Activated CD8-positive, alpha-beta memory T cell treated with anti-CD3 and anti-CD28 coated beads, Interleukin-2, amount 50 U/mL, for 48 hours (primary cell): ENCODE measurements at regions not wholly inside any gene's neighbourhood (a gene's known extent, or its start where the extent isn't known, plus 50 kb on each side); places are given as distances from the start of the nearest gene placed in this dataset.
"Not testable (repeated sequence)": the region's sequence is repeated elsewhere in the genome, so short reads cannot be mapped to it uniquely, and the experiment has no call there.

Source experiments
- DNase-seq: peaks from one replicate; pipeline ENCODE4 v3.0.0-alpha.2; 2020

- no peak for DNase-seq
These were observed 1832.9 kb upstream of the LRRTM1 start for GRCh38 chr2:82137441-82137840.

GRCh38 chr2:82128051-82128450 lies 1823.5 kb upstream of the LRRTM1 start:
- no peak for DNase-seq

DNA sequence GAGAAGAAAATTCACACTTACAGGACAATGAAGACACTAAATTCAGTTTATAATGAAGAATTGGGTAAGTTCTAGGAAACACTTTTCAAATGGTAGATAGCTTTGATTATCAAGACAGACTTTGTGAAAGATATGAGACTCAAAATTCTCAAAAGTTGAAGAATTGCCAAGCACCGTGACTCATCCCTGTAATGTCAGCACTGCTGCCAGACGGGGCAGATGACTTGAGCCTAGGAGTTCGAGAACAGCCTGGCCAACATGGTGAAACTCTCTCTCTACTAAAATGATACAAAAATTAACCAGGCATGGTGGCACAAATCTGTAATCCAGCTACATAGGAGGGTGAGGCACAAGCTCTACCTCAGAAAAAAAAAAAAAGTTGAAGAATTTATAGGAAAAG lies 1820.1 kb upstream of the LRRTM1 start:
- no peak for DNase-seq

GRCh38 chr2:82120654-82121053 lies 1816.1 kb upstream of the LRRTM1 start:
- DNase-seq: no peak

- DNase-seq: no peak
These were observed 1815.6 kb upstream of the LRRTM1 start for GRCh38 chr2:82120115-82120514.

- DNase-seq: no peak
These were observed 1804.9 kb upstream of the LRRTM1 start for GRCh38 chr2:82109418-82109817.

DNA sequence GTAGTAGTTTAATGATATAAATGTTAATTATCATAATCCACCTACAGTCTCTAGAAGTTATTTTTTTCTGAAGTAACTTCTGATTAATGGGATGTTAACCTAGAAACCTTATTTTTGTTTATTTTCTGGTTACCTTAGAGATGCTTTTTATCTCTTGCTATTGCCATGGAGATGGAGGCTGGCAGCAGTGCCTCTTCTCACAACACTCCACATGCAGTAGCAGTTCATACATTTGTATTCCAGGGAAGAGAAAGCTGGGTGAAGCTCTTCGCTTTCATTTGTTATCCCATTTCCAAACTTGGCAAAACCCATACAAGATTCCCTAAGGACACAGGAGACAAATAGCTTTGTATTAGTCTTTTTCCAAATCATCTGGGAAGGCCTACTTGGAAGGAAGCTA lies 1794.1 kb upstream of the LRRTM1 start:
- DNase-seq: no peak

DNA sequence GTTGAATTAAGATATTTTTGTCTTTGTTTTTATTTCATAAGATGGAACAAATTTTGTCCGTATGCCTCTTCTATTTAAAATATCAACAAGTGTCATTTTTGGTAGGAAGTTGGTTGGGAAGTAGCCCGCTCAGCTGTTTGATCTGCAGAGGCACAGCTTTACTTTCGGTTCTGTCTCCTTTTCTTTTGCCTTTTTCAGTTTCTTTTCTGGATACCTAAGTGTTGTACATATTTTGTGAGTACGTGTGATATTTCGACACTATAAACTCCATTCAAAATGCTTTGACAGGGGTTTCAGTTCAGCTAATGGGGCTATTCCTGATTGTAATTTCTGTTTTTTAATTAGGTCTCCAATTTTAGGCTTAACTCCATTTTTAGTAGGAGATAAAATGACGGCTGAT lies 1785.0 kb upstream of the LRRTM1 start:
- DNase-seq: no peak

DNA sequence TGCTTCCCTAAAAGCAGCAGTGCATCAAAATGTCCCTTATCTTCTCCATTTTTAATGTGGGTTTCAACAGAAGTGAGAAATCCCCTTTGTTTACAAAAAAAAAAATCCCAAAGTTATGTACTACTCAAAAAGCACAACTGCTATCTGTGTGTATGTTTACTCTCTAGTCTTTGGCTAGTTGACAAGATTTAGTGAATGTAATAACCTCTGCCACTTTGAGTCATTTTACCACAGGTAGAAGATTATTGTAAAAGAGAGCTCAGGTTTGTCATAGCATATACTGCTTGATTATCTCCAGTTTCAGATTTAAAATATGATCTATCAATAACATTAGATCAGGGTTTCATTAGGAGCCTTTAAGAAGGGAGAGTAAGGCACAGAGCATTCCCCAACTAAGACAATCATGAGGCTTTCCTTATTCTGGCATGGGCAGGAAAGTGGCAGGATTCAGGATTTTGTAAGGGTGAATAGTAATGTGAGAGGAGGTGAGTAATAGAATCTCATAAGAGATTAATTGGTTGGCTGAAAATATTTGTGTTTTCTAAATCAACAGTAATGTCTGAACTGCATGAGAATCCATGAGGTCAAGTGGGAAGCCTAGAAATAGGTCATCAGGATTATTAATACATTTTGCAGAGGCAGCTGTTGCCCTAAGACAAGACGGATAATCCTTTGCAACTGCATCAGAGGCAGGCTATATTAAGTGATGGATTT lies 1780.3 kb upstream of the LRRTM1 start:
- DNase-seq: no peak

DNA sequence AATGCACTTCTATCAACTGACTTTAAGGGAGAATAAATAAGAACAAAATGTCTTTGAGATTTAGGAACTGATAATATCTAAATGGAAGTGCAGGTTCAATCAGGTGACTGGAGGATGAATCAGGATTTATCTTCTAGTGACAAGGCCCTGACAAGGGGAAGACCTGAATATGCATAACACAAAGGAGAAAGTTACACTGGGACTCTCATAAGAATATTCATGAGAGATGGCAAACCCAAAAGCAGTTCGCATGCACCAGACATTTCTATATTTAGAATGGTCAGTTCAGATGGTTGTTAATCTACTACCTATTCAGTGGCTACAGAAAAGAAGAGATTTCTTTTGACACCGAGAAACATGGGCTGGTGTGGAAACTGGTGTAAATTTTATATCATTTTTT lies 1771.3 kb upstream of the LRRTM1 start:
- no peak for DNase-seq

GRCh38 chr2:82062463-82062862 lies 1757.9 kb upstream of the LRRTM1 start:
- DNase-seq: no peak

DNA sequence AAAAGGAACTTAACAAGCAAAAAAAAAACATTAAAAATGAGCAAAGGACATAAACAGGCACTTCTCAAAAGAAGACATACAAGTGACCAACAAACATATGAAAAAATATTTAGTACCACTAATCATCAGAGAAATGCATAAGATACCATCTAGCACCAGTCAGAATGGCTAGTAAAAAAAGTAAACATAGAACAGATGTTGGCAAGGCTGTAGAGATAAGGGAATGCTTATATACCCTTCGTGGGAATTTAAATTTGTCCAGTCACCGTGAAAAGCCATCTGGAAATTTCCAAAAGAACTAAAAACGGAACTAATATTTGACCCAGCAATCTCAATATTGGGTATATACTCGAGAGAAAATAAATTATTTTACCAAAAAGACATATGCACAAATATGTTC lies 1751.3 kb upstream of the LRRTM1 start:
- no peak for DNase-seq

GRCh38 chr2:82043867-82044266 lies 1739.3 kb upstream of the LRRTM1 start:
- no peak for DNase-seq

GRCh38 chr2:82027921-82028615 lies 1723.5 kb upstream of the LRRTM1 start:
- no peak for DNase-seq

- DNase-seq: no peak
These were observed 1719.2 kb upstream of the LRRTM1 start for GRCh38 chr2:82023710-82024109.

- no peak for DNase-seq
These were observed 1709.1 kb upstream of the LRRTM1 start for GRCh38 chr2:82013641-82014040.

- no peak for DNase-seq
These were observed 1702.6 kb upstream of the LRRTM1 start for GRCh38 chr2:82007071-82007664.

DNA sequence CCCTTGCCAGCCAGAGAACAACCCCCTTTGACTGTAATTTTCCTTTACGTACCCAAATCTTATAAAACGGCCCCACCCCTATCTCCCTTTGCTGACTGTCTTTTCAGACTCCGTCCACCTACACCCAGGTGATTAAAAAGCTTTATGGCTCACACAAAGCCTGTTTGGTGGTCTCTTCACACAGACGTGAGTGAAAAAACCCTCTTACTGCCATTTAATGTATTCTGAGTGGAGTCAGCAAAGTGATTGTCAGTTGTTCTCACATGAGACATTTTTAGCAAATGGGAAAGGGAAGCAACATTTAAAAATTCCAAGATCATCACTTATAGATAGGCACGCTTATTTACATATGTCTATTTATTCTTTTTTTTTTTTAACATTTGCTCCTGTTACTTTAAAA lies 1701.3 kb upstream of the LRRTM1 start:
- not testable (repeated sequence) for DNase-seq

- no peak for DNase-seq
These were observed 1697.1 kb upstream of the LRRTM1 start for GRCh38 chr2:82001614-82002013.

DNA sequence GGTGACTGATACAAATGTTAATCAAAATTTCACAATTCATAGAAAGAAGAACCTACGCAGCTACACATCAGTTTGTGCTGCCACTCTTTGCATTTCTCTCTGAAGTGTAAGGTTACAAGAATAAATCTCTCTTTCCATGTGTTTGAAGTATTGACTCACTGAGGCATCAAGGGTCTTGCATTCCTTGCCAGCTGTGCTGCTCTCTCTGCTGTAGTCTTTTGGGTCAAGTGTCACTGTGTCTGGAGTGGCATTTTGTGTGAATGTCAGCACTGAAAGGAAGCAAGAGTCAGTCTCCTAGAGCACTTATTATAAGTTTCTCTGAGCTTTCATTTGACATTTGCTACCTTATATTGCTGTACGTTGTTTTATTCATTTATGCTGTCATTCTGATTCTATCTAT lies 1696.1 kb upstream of the LRRTM1 start:
- no peak for DNase-seq

DNA sequence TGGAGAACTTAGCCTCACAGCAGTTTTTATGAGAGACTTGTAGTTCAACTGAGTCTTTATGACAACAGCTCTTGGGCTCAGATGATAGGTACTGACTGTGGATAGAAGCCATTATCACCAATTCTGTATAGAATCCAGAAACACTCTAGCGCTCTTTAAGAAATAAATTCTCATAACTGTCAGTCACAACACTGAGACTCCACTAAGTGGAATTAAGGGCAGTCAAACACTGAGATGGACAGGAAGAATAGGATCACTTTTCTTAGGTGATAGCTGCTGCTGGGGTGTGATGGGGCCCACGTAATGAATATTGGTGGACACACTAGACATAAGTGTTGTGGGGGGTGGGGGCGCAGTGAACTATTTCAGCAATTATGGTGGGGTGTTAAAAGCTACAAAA lies 1691.8 kb upstream of the LRRTM1 start:
- DNase-seq: no peak

DNA sequence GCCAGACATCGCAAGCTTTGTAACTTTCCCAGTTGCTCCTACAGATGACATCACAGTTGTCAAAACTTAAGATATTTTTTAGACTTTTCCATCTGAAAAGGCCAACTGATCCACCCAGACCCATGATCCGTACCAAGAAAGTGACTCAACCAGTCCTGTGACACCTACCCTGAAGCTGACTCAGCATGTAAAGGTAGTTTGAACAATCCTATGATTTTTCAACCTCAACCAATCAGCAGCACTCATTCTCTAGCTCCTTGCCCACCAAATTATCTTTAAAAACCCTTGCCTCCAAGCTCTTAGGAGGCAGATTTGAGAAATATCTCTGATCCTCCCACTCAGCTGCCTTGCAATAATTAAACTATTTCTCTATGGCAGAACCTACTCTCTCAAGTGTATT lies 1686.7 kb upstream of the LRRTM1 start:
- DNase-seq: no peak

DNA sequence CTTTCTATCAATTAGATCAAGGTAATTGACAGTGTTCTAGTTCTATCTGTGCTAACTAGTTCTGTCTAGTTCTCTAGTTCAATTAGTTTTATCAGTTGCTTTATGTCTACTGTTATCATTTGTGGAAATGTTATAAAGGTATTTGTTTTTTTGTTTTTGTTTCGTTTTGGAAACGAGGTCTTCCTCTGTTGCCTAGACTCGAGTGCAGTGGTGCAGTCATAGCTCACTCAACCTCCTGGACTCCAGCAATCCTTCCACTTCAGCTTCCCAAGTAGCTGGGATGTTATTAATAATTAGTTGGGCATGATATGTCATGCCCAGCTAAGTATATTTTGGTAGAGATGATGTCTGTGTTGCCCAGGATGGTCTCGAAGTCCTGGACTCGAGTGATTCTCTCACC lies 1682.8 kb upstream of the LRRTM1 start:
- DNase-seq: no peak

GRCh38 chr2:81984969-81985637 lies 1680.6 kb upstream of the LRRTM1 start:
- no peak for DNase-seq
